ENCODE measurements at regions not wholly inside any gene's neighbourhood (a gene's known extent, or its start where the extent isn't known, plus 50 kb on each side); places are given as distances from the start of the nearest gene placed in this dataset.

DNA sequence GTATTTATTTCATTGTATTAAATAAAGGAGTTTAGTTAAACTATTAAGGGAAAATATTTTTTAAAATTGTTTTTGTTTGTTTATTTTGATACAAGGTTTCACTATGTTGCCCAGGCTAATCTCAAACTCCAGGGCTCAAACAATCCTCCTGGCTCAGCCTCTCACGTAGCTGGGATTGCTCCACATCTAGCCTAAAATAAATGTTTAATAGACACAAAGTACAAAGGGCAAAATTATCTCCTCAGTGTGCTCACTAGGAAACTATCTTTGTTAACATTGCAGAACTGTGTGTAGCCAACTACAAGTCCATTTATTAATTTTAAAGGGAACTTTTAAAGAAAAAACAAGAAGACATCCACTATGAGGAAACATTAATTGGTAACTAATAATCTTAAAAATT lies 207.2 kb upstream of the PCDH17 start (continued):
- TF ChIP-seq, protein P1, sequence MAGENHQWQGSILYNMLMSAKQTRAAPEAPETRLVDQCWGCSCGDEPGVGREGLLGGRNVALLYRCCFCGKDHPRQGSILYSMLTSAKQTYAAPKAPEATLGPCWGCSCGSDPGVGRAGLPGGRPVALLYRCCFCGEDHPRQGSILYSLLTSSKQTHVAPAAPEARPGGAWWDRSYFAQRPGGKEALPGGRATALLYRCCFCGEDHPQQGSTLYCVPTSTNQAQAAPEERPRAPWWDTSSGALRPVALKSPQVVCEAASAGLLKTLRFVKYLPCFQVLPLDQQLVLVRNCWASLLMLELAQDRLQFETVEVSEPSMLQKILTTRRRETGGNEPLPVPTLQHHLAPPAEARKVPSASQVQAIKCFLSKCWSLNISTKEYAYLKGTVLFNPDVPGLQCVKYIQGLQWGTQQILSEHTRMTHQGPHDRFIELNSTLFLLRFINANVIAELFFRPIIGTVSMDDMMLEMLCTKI (IDR thresholded peaks at IDR 0.05; ENCODE audit: partially characterized antibody), result no peak
- no peak for TF ChIP-seq ETV6 (IDR thresholded peaks at IDR 0.05; ENCODE audit: borderline replicate concordance in 1 of 2, low read depth in 2 of 2, low read length in 1 of 2)
- no peak for TF ChIP-seq ETV6 (CRISPR knock-in tag; IDR thresholded peaks at IDR 0.05; ENCODE audit: borderline replicate concordance)
- TF ChIP-seq ZNF778 (CRISPR knock-in tag; IDR thresholded peaks at IDR 0.05), result no peak
- no peak for TF ChIP-seq ZFX (CRISPR knock-in tag; IDR thresholded peaks at IDR 0.05)
- TF ChIP-seq ZBTB1 (CRISPR knock-in tag; IDR thresholded peaks at IDR 0.05; ENCODE audit: borderline replicate concordance, low read depth), result no peak
- TF ChIP-seq MBD2 (IDR thresholded peaks at IDR 0.05; ENCODE audit: borderline replicate concordance, low read depth), result no peak
- TF ChIP-seq EGR1 (conservative IDR thresholded peaks at IDR 0.05), result no peak
- TF ChIP-seq ZNF12 (CRISPR knock-in tag; IDR thresholded peaks at IDR 0.05), result no peak
- TF ChIP-seq, protein P2, sequence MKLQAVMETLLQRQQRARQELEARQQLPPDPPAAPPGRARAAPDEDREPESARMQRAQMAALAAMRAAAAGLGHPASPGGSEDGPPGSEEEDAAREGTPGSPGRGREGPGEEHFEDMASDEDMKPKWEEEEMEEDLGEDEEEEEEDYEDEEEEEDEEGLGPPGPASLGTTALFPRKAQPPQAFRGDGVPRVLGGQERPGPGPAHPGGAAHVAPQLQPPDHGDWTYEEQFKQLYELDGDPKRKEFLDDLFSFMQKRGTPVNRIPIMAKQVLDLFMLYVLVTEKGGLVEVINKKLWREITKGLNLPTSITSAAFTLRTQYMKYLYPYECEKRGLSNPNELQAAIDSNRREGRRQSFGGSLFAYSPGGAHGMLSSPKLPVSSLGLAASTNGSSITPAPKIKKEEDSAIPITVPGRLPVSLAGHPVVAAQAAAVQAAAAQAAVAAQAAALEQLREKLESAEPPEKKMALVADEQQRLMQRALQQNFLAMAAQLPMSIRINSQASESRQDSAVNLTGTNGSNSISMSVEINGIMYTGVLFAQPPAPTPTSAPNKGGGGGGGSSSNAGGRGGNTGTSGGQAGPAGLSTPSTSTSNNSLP (IDR thresholded peaks at IDR 0.05; ENCODE audit: borderline replicate concordance, low read depth, low read length), result no peak
- TF ChIP-seq, protein P3, sequence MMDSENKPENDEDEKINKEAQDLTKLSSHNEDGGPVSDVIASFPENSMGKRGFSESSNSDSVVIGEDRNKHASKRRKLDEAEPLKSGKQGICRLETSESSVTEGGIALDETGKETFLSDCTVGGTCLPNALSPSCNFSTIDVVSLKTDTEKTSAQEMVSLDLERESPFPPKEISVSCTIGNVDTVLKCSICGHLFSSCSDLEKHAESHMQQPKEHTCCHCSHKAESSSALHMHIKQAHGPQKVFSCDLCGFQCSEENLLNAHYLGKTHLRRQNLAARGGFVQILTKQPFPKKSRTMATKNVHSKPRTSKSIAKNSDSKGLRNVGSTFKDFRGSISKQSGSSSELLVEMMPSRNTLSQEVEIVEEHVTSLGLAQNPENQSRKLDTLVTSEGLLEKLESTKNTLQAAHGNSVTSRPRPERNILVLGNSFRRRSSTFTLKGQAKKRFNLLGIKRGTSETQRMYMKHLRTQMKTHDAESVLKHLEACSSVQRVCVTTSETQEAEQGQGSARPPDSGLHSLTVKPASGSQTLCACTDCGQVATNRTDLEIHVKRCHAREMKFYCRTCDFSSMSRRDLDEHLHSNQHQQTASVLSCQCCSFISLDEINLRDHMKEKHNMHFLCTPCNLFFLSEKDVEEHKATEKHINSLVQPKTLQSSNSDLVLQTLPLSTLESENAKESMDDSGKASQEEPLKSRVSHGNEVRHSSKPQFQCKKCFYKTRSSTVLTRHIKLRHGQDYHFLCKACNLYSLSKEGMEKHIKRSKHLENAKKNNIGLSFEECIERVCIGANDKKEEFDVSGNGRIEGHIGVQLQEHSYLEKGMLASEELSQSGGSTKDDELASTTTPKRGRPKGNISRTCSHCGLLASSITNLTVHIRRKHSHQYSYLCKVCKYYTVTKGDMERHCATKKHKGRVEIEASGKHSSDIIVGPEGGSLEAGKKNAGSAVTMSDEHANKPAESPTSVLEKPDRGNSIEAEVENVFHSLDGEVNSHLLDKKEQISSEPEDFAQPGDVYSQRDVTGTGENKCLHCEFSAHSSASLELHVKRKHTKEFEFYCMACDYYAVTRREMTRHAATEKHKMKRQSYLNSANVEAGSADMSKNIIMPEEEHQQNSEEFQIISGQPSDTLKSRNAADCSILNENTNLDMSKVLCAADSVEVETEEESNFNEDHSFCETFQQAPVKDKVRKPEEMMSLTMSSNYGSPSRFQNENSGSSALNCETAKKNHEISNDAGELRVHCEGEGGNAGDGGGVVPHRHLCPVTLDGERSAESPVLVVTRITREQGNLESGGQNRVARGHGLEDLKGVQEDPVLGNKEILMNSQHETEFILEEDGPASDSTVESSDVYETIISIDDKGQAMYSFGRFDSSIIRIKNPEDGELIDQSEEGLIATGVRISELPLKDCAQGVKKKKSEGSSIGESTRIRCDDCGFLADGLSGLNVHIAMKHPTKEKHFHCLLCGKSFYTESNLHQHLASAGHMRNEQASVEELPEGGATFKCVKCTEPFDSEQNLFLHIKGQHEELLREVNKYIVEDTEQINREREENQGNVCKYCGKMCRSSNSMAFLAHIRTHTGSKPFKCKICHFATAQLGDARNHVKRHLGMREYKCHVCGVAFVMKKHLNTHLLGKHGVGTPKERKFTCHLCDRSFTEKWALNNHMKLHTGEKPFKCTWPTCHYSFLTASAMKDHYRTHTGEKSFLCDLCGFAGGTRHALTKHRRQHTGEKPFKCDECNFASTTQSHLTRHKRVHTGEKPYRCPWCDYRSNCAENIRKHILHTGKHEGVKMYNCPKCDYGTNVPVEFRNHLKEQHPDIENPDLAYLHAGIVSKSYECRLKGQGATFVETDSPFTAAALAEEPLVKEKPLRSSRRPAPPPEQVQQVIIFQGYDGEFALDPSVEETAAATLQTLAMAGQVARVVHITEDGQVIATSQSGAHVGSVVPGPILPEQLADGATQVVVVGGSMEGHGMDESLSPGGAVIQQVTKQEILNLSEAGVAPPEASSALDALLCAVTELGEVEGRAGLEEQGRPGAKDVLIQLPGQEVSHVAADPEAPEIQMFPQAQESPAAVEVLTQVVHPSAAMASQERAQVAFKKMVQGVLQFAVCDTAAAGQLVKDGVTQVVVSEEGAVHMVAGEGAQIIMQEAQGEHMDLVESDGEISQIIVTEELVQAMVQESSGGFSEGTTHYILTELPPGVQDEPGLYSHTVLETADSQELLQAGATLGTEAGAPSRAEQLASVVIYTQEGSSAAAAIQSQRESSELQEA (IDR thresholded peaks at IDR 0.05; ENCODE audit: low read depth), result no peak

Data from K562 (cell line).